Panc1 (cell line): ENCODE measurements at regions not wholly inside any gene's neighbourhood (a gene's known extent, or its start where the extent isn't known, plus 50 kb on each side); places are given as distances from the start of the nearest gene placed in this dataset.
"Not testable (repeated sequence)": the region's sequence is repeated elsewhere in the genome, so short reads cannot be mapped to it uniquely, and the experiment has no call there.

Experiments used
- ATAC-seq: fragments of 200-7000 bp; cut with Tn5 transposase; 2 replicates; pipeline ENCODE4 v1.9.1; 2020; ENCODE audit warnings: mild to moderate bottlenecking, moderate library complexity
- BruUV-seq: library from RNA; stranded (reverse); fragments of 400-500 nt; replicated peaks from 2 replicates; lab custom pipeline; 2021; lab: Mats Ljungman, UMichigan
- CTCF ChIA-PET: fragments of 300-600 bp; sonication (Branson Sonifier 250); formaldehyde crosslinking; loops from one replicate; lab custom pipeline; 2022; ENCODE audit warnings: antibody characterized with exemption; lab: Charles Lee
- POLR2A ChIA-PET: fragments of 300-600 bp; sonication (Branson Sonifier 250); formaldehyde crosslinking; loops from one replicate; lab custom pipeline; 2022; ENCODE audit warnings: antibody characterized with exemption; lab: Charles Lee
- DNase-seq: peaks from one replicate; pipeline ENCODE4 v3.0.0-alpha.2; 2010; ENCODE audit warnings: low read depth, low spot score
- H3K27ac ChIP-seq: 2 replicates; pipeline ENCODE4 v1.5.1; 2011; ENCODE audit warnings: mild to moderate bottlenecking, low read length, inconsistent platforms
- H3K27me3 ChIP-seq: fragments of 200-500 bp; sonication (Bioruptor generic); 2 replicates; pipeline ENCODE4 v1.6.0; 2014; ENCODE audit warnings: low read length, inconsistent platforms; ENCODE audit not compliant: control insufficient read depth, insufficient read depth
- H3K36me3 ChIP-seq: fragments of 200-500 bp; sonication (Bioruptor generic); 2 replicates; pipeline ENCODE4 v1.5.1; 2014; ENCODE audit warnings: inconsistent platforms, mild to moderate bottlenecking, low read length, moderate library complexity; ENCODE audit not compliant: control insufficient read depth, insufficient read depth
- H3K4me1 ChIP-seq: 2 replicates; pipeline ENCODE4 v1.5.1; 2011; ENCODE audit warnings: inconsistent platforms, mild to moderate bottlenecking, low read length, moderate library complexity; ENCODE audit not compliant: control insufficient read depth, insufficient read depth
- H3K4me3 ChIP-seq, 2 experiments: 2 replicates each; pipeline ENCODE4 v1.5.1; 2011 to 2012; ENCODE audit warnings: low read depth in 2 of 2, low read length in 2 of 2, mild to moderate bottlenecking in 2 of 2, inconsistent platforms in 1 of 2, moderate library complexity in 1 of 2
- H3K9me3 ChIP-seq: fragments of 200-500 bp; sonication (Bioruptor generic); 2 replicates; pipeline ENCODE4 v1.5.1; 2014; ENCODE audit warnings: low read depth, mild to moderate bottlenecking, inconsistent platforms, low read length, moderate library complexity; ENCODE audit not compliant: control insufficient read depth, insufficient read depth
- POLR2AphosphoS5 ChIP-seq: IDR thresholded peaks from 2 replicates; pipeline ENCODE4 v1.6.1; 2012; ENCODE audit warnings: mild to moderate bottlenecking, low read depth, low read length, moderate library complexity
- SIN3A ChIP-seq: IDR thresholded peaks from 2 replicates; pipeline ENCODE4 v1.6.1; 2012; ENCODE audit warnings: low read depth, mild to moderate bottlenecking, low read length, moderate library complexity, borderline replicate concordance; ENCODE audit not compliant: insufficient read depth
- TCF7L2 ChIP-seq: IDR thresholded peaks from 2 replicates; pipeline ENCODE4 v1.6.1; 2011; ENCODE audit warnings: mild to moderate bottlenecking, low read depth, low read length, inconsistent platforms
- in situ Hi-C: cut with HindIII; loops from 2 replicates; pipeline ENCODE4 v1.10.0; 2016; ENCODE audit warnings: low sequenced_read_pairs, low pct_unique_long_range_greater_than_20kb
- intact Hi-C: fragments of 100-400 bp; cut with micrococcal nuclease; formaldehyde crosslinking; loops from one replicate; pipeline ENCODE4 v1.10.0; 2022; ENCODE audit not compliant: unreplicated experiment
- TF ChIP-seq, protein P1 (sequence below): fragments of 450-650 bp; IDR thresholded peaks from 2 replicates; pipeline ENCODE4 v1.5.1; 2017; ENCODE audit warnings: mild to moderate bottlenecking
- TF ChIP-seq, protein P2 (sequence below), 2 experiments: IDR thresholded peaks; 2 replicates each; pipeline ENCODE4 v1.6.1; 2011 to 2012; ENCODE audit warnings: low read depth in 2 of 2, control low read depth in 1 of 2, low read length in 1 of 2, mild to moderate bottlenecking in 1 of 2, moderate library complexity in 1 of 2; ENCODE audit not compliant: insufficient read depth in 1 of 2

DNA sequence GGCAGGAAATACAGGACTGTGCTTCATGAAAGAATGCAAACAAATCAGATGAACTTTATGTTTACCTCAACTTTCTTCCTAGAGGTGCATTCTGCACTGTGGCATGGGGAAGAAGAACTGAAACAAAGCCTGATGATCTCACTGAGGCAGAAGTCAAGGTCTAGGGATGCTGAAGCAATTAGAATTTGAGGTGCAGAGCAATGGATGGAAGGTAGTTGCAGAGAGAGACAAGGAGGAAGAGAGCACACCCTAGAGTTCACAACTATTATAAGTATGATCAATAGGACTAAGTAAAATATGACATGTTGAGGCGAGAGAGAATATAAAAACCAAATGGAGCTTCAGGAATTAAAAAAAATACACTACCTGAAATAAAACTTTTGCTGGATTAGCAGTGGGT, 420.1 kb downstream of the EDEM1 start:
- no peak for TF ChIP-seq POLR2AphosphoS5
- TF ChIP-seq, protein P1, sequence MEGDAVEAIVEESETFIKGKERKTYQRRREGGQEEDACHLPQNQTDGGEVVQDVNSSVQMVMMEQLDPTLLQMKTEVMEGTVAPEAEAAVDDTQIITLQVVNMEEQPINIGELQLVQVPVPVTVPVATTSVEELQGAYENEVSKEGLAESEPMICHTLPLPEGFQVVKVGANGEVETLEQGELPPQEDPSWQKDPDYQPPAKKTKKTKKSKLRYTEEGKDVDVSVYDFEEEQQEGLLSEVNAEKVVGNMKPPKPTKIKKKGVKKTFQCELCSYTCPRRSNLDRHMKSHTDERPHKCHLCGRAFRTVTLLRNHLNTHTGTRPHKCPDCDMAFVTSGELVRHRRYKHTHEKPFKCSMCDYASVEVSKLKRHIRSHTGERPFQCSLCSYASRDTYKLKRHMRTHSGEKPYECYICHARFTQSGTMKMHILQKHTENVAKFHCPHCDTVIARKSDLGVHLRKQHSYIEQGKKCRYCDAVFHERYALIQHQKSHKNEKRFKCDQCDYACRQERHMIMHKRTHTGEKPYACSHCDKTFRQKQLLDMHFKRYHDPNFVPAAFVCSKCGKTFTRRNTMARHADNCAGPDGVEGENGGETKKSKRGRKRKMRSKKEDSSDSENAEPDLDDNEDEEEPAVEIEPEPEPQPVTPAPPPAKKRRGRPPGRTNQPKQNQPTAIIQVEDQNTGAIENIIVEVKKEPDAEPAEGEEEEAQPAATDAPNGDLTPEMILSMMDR = no peak
- no peak for TF ChIP-seq SIN3A
- no peak for TF ChIP-seq TCF7L2
- H3K27me3 ChIP-seq = no peaks in the 10 kb centered on the region
- in situ Hi-C loops (no loop called here), intact Hi-C loops (no loop called here)
- H3K27ac ChIP-seq = no peak overlapping the region
- no peaks in the 10 kb centered on the region for H3K4me1 ChIP-seq
- ATAC-seq (no peak), DNase-seq (no peak)
- no peaks in the 10 kb centered on the region for H3K9me3 ChIP-seq
- no TSS peak for BruUV-seq
- CTCF ChIA-PET = no interaction called here
- no peak overlapping the region for H3K4me3 ChIP-seq
- POLR2A ChIA-PET = no interaction called here
- no peaks in the 10 kb centered on the region for H3K36me3 ChIP-seq

DNA sequence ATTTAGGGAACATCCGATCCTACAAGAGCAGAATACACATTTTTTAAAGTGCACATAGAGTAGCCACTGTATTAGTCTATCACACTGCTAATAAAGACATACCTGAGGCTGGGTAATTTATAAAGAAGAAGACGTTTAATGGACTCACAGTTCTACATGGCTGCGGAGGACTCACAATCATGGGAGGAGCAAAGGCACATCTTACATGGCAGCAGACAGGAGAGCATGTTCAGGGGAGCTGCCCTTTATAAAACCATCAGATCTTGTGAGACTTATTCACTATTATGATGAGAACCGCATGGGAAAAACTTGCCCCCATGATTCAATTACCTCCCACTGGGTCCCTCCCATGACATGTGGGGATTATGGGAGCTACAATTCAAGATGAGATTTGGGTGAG, 421.5 kb downstream of the EDEM1 start:
- H3K27ac ChIP-seq, H3K27me3 ChIP-seq, POLR2A ChIA-PET, DNase-seq, H3K9me3 ChIP-seq, BruUV-seq, H3K36me3 ChIP-seq, in situ Hi-C loops, intact Hi-C loops, H3K4me1 ChIP-seq, CTCF ChIA-PET, ATAC-seq, H3K4me3 ChIP-seq: not testable (repeated sequence)

DNA sequence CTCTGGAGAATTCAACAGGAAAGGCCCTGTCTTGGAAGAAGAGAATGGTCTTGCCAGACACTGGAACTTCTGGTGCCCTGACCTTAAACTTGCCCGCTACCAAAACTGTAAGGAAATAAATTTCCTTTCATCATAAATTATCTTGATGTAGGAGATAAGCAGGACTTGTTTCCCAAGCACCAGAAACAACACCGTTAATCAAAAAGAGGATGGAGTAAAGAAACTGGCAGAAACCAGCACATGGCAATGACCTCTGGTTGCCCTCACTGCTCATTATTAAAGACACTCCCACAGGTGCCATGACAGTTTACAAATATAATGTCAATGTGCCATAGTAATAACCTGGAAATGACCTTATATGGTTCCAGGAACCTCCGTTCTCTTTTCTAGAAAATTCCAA, 426.1 kb downstream of the EDEM1 start:
- CTCF ChIA-PET = no interaction called here
- intact Hi-C loops = no loop called here
- no peaks in the 10 kb centered on the region for H3K36me3 ChIP-seq
- no peaks in the 10 kb centered on the region for H3K4me1 ChIP-seq
- POLR2A ChIA-PET = no interaction called here
- TF ChIP-seq POLR2AphosphoS5 (no peak), SIN3A (no peak), TCF7L2 (no peak)
- TF ChIP-seq, protein P2, sequence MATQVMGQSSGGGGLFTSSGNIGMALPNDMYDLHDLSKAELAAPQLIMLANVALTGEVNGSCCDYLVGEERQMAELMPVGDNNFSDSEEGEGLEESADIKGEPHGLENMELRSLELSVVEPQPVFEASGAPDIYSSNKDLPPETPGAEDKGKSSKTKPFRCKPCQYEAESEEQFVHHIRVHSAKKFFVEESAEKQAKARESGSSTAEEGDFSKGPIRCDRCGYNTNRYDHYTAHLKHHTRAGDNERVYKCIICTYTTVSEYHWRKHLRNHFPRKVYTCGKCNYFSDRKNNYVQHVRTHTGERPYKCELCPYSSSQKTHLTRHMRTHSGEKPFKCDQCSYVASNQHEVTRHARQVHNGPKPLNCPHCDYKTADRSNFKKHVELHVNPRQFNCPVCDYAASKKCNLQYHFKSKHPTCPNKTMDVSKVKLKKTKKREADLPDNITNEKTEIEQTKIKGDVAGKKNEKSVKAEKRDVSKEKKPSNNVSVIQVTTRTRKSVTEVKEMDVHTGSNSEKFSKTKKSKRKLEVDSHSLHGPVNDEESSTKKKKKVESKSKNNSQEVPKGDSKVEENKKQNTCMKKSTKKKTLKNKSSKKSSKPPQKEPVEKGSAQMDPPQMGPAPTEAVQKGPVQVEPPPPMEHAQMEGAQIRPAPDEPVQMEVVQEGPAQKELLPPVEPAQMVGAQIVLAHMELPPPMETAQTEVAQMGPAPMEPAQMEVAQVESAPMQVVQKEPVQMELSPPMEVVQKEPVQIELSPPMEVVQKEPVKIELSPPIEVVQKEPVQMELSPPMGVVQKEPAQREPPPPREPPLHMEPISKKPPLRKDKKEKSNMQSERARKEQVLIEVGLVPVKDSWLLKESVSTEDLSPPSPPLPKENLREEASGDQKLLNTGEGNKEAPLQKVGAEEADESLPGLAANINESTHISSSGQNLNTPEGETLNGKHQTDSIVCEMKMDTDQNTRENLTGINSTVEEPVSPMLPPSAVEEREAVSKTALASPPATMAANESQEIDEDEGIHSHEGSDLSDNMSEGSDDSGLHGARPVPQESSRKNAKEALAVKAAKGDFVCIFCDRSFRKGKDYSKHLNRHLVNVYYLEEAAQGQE (IDR thresholded peaks at IDR 0.05; ENCODE audit: insufficient read depth in 1 of 2, low read depth in 2 of 2, low read length in 1 of 2) = no peak
- TF ChIP-seq, protein P1 = no peak
- in situ Hi-C loops = no loop called here
- H3K27ac ChIP-seq = no peak overlapping the region
- no peak overlapping the region for H3K4me3 ChIP-seq
- no TSS peak for BruUV-seq
- H3K27me3 ChIP-seq = no peaks in the 10 kb centered on the region
- no peak for ATAC-seq
- H3K9me3 ChIP-seq = no peaks in the 10 kb centered on the region
- no peak for DNase-seq
